ENCODE measurements at regions not wholly inside any gene's neighbourhood (a gene's known extent, or its start where the extent isn't known, plus 50 kb on each side); places are given as distances from the start of the nearest gene placed in this dataset.

DNA sequence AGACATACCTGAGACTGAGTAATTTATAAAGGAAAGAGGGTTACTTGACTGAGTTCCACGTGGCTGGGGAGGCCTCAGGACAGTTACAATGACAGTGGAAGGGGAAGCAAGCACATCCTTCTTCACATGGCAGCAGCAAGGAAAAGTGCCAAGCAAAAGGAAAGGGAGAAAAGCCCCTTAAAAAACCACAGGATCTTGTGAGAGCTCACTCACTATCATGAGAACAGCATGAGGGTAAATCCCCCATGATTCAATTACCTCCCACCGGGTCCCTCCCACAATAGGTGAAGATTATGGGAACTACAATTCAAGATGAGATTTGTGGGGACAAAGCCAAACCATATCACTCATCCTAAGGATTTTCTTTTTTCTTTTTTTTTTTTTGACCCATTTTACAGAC lies 177.8 kb upstream of the EEA1 start:
- DNase-seq, result no peak

DNA sequence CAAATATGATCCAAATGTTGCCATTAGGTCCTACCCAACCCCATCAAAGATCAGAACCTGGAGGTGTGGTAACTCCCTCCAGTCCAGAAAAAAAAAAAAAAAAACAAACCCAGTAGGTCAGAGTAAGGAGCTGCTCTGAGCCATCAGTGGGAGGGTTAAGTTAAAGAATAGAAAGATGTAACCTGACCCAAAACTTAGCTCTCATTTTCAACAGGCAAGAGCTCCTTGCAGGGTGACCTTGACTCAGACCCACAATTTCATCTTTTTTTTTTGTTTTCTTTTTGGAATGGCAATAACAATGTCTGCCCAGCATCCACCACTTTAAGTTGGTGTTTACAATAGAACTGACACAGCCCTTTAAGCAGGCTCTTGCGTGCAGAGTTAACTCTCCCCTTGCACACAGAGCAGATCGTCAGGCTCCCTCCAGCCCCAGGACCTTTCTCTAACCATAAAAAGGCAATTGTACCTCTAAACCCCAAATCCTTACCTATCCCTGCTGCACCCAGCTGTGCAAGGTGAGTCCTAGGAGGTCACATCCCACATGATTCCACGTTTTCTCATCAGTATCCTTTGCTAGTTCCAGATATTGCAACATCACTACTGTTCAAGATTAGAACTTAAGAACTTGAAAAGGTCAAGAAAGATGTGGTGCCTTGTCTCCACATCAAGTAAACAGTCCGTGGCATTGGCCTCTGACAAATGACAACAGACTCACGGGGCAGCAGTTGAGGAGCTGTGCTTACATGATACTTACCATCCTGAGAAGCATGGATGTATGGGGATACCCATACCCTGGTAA lies 178.6 kb upstream of the EEA1 start:
- DNase-seq, result no peak

DNA sequence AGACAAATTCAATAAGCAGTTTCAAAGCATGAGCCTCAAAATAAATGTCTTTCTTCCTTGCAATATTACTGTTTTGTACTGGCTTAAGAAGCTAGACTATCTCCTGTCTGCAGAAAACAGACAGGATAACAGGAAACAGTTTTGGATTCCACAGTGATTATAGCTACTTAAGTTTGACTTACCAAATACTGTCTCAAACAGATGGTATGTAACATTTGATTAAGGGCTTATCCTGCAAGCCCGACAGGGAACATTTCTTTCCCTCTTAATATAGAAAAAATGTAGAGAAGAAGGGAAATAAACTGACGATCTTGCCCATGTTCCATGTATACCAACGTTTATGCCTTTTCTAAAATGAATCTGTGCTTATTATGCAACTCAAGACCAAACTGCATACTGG lies 179.9 kb upstream of the EEA1 start:
- DNase-seq, result peak; percentile 81

DNA sequence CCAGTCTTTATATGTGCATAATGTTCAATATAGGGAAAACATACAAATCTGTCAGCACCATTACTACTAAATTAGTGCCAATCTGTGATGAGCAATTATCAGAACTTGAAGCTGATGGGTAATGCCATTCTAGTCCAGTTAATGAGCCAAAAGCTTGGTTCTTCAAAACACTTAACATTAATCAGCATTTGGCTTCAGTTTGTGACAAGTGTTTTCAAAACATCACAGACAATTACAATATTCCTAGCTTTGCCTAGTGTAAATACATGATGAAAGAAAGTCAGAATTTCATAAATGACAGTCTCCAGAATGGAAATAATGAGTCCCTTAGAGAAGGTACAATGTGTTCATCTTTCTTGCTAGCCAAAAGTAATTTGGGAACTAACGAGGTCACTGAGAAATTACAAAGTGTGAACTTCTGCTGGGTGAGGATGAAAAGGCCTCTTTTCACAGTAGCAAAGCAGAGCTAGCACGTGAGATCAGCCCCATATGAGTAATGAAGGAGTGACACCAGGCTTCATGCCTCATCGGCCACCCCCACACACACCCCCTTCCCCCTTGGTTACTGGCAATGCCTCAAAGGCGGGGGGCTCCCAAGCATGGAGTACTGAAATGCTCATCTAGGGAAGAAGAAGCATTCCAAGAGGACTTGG lies 180.6 kb upstream of the EEA1 start:
- peak; percentile 36 for DNase-seq

DNA sequence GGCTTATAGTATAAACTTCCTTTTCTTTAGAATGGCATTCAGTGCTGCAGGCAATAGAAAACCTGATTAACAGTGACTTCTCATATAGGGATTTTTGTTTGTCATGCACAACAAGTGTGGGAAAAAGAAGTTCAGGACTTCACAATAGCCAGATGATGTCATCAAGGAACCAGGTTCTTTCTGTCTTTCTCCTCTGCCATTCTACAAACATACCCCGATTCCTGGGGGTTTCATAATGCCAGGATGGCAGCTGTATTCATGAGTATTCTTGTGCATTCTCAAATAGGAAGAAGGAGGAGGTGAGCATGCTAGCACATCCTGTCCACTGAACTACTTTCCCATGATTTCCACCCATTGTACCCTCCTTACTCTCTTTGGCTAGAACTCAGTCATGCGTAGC lies 182.7 kb upstream of the EEA1 start:
- DNase-seq, result no peak

DNA sequence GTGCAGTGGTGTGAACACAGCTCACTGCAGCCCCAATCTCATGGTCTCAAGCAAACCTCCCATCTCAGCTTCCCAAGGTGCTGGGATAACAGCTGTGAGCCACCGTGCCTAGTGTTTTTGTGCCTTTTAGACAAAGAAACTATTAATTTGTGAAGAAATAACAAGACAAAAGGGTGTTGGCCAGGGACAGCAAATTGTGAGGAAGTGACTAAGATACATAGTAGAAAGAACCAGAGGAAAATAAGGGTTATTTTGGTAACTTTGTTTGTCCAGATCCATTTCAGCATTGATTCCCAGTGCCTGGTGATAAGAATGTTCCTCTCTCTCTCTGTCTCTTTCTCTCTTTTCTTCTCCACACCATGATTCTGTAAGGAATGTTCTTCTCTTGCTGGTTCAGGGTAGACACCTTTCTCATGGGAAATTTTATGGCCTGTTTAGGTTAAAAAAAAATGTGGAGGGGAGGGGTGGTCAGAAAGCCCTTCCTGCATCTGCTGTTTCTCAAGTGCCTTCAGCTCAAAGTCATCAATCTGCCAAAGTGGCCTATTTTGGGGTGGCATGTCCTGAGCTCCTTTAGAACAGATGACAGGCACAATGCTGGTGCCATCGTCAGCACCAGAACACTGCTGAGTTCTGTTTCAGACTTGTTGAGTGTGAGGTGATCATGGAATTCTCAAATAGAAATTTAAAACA lies 184.4 kb upstream of the EEA1 start:
- no peak for DNase-seq

DNA sequence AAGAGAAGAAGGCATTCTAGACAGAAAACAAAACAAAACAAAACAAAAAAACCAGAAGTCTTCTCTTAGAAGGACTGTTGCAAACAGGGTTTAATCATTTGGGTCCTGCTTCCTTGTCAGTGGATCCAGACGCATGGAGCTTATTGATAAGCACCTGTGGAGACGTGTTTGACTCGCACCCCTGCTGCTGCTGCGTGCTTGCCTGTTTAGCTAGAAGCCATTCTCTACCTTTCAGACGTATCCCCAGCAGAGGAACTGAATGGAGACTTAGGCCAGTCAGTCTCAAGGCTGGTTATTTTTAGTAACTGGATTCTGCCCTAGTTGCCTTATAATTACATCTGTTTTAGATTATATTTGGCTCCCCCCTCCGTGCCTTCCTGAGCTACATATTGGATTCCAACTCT lies 186.1 kb upstream of the EEA1 start:
- DNase-seq, result peak; percentile 81

DNA sequence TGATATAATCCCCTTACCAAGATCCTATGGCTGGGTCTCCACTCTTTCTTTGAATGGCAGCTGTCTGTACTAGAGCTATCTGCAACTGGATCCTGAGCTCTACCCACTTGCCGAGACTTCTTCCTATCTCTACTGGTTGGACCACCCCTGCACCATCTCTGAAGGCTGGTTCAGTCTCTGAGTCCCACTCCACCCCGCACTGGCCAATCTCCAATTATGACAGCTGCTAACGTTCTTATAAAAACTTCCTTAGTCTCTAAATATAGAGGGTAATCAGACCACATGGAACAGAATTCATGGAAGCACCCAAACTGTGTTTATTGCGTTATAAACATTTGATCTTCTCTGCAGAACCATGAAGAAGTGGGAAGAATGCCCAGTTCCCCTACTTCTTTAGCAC lies 186.6 kb upstream of the EEA1 start:
- DNase-seq, result peak; percentile 72

DNA sequence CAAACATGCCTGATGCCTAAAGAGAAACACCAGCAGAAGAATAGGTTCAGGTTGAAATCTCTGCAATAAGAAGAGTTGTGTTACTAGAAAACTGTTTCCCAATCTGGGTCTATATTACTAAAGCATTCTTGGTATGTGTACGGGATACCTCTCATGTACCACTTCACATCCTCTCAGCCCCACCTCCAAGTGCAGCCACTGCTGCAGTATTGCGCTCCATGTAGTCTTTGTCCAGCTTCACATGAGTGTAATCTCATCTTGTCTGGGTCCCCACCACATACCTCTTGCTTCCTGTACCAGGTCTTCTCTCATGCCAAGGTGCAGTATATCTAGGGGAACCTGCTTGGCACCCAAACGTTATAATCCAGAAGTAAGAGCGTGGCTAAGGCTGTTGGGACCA lies 187.5 kb upstream of the EEA1 start:
- peak; percentile 32 for DNase-seq

DNA sequence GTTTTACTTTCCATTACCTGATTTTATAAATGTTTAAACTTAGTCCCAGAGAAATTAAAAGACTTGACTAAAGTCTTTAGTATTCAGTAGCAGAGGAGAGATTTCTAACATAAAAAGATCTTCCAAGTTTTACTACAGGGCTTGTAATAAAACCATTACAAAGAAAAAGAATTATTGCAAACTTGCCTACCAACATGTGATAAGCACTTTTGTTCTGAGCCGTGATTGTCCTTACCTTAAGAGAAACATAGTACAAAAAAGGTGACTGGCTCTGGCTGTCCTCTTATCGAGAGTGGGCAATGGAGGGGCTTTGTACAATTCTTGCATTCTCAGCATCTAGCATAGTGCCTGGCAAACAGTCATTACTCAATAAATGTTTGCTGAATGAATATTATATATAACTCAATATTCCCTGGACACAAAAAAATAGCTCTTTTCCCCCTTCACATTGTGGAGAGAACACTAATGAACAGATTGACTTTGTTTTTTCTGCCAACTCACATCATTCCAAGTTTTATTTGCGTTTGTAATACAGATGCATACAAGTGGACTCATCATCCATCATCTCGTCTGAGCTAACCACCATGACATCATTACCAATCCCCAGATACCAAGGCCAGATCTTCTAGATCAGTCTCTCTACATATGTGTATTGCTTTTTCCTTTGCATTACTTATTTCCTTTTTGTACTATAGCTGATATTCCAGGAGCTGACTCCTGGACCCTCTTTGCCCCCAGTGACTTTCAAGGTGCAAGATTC lies 192.8 kb upstream of the EEA1 start:
- peak; percentile 93 for DNase-seq

DNA sequence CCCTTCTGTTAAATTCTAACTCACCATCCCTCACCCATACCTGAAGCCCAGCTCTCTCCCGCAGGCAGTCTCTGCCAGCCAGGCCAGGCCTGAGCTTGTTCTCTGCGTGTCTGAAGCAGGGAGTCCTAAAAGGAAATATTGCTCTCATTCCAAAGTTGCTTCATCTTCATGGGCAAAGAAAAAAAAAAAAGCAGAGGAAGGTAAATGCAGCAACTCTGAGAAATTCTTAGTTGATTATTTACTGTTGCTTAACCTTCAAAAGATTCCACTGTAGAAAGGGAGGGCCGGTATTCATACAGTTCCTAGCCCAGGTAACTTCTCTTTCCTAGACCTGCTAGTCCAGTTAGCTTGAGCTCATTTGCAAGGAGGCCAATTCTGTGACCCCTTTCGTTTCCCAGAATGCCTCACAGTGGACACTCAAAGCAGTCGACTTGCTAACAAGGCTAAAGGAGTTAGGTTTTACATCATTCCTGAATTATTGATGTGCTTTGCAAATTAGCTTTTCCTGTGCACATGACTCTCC lies 193.5 kb upstream of the EEA1 start:
- DNase-seq, result no peak

DNA sequence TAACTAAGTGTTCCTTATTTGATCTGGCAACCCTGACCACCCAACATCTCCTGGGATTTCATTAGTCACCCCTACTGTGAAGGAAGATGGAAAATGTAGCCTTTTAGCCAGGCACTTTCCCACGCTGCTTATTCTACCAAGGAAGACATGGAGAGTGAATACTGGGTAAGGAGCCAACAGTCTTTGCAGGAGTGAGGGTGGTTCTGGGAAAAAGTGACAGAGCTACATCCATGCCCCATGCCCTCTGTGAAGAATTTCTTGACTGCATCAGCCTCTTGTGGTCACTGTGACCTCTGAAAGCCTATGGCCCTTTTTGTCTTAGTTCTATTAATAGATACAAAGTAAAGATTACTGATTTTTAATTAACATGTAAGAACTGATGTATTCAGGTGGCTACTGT lies 196.0 kb upstream of the EEA1 start:
- no peak for DNase-seq

DNA sequence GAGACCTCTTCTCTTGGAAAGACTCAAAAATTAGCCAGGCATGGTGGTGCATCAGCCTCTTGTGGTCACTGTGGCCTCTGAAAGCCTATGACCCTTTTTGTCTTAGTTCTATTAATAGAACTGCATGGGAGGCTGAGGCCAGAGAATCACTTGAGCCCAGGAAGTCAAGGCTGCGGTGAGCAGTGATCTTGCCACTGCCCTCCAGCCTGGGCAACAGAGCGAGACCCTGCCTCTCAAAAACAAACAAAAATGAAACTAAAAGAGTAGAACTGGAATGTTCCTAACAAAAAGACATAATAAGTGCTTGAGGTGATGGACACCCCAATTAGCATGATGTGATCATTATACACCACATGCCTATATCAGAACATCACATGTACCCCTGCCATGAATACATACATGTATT lies 197.0 kb upstream of the EEA1 start:
- DNase-seq, result no peak

DNA sequence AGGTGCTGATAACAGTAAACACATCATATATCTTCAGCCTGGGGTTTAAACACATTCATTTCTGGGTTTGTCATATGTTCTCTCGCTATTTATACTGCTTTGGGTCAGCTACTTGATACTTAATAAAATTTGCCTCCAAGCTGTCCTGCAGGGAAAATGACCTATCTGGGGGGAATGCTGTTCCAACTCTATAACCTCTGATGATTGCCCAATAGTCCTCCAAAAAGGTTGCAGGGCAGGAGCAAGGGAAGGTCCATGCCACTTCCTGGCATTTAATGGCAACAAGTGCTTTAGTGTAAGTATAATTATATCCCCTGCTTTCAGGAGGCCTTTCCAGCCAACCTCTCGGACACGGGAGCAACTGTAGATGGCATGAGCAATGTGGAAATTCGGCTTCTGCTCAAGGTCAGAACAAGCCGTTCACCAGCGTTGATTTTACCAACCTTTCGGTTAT lies 198.0 kb upstream of the EEA1 start:
- no peak for DNase-seq

DNA sequence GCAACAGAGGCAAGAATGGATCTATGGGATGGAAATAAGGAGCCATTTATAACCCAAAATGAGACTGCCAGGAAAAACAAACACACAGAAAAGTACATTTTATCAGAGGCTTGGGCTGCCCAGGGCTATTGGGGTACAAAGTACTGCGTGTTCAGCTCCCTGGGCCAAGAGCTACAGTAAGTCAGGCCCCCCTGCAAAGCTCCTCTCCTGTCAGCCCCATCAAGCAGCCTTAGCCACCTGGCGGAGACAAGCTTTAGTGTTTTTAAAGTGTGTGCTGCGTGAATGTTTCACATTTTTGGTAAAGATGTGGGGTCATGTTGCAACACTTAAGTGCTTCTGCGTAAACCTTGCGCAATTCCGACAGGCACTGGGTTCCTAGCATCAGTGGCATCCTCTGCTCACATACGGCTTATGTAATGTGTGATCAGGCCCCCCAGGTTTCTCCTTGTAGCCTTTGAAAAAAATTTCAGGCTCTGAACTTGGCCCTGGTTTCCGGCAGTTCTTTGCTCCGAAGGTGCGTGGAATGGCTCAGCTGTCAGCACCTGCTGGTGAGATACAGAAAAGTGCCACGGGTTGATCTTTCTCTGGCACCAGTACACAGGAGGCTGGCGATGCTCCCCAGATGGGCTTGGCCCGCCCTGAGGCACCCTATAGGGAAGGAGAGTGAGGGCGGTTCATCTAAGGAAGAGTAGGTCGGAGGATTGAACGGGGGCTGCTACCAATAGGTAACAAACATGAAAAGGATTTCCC lies 198.7 kb upstream of the EEA1 start:
- DNase-seq, result peak; percentile 95

DNA sequence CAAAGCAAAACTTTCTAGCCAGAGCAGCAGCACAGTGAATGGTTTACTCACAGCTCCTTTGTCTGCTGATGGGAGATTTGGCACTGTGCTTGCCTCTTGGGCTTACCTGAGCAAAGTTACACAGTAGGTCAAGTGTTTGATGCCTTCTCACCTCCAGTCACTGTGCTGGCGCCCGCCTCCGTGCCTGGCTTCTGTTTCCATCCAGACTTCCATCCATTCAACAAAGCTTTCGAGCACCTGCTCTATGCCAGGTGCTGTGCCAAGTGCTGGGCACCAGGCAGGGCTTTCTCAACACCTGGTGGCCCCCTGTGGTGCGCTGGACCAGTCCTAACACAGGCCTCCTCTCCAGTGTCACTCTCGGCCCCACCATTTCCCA lies 199.2 kb upstream of the EEA1 start:
- DNase-seq, result no peak

DNA sequence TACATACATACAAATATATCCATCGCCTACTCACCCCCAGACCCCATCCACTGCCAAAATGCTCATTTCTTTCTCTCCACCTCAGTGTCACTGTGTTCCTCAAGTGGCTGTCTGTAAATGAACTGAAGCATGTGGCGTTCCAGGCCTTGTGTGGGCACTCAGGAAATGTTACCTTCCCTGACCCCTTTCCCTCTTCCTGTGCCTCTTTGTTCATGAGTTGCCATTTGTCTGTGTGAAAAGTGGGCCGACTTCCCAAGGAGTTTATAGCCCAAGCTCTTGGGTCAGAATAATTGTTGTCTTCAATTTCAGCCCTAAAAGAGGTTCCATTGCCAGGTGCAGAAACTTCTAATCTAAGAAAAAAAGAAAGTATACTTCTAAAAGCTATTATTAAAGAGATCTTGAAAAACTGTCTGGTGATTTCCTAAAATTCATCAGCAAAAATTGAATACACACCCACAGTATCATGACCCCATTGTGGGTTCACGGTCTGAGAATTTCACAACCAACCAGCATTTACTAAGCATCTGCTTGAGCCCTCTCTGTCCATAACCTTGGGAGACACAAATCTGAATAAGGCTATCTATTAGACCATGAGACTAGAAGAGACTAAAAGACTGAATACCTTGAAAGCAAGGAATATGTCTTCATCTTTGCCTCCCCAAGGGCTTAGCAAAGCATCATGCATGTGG lies 201.4 kb upstream of the EEA1 start:
- DNase-seq, result no peak

DNA sequence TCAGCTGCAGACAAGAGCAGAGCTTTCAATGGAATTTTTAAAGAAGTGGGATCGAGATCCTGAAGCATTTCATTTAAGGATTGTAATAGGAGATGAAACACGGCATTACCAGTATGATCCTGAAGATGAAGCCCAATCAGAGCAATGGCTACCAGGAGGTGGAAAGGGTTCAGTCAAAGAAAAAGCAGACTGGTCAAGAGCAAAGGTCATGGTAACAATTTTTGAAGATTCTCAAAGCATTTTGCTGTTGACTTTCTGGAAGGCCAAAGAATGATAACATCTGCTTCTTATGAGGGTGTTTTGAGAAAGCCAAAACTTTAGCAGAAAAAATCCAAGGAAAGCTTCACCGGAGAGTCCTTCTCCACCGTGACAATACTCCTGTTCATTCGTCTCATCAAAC lies 204.3 kb upstream of the EEA1 start:
- no peak for DNase-seq

DNA sequence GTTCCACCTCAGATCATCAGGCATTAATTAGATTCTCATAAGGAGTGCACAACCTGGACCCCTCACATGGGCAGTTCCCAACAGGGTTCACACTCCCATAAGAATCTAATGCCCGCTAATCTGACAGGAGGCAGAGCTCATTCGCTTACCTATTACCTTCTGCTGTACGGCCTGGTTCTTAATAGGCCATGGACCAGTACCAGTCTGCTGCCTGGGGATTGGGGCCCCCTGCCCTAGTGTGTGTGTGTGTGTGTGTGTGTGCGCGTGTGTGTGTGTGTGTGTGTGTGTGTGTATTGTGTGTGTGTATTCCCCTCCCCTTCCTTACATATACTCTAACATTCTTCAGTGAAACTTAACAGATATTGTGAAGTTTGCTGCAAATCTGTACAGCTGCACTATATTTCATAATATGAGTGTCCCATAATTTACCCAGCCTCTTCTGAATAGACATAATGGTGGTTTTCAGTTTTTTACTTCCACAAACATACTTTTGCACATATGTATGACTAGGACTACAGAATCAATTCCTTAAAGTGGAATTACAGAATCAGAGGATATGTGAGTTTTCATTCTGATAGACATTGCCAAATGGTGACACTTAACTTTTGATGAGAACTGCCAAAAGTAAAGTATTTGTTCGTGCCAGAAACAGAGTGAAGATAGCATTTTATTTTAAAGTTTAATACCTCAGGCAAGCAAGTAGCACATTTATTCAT lies 205.2 kb upstream of the EEA1 start:
- DNase-seq, result no peak

DNA sequence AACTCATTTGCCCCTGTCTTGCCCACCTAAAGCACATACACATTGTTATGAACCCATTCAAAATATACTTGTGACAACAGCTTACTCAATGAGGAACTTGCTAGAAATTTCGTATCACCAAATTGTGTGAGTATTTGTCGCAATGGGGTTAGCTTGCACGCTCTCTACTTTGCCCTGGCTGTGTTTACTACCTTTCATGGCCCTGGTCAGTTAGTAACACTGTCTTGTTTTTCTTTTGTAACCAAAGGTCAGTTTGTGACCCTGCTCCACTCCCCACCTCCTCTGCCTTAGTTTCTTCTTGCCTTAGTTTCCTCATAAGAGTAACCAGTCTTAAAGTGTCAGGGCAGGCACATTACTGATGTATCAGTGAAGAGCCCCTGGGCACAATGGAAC lies 205.8 kb upstream of the EEA1 start:
- no peak for DNase-seq

Measured in fibroblast of upper back skin (primary cell).